Right hindlimb (tissue), 1 donor: ENCODE measurements at regions not wholly inside any gene's neighbourhood (a gene's known extent, or its start where the extent isn't known, plus 50 kb on each side); places are given as distances from the start of the nearest gene placed in this dataset.

Source experiments
- DNase-seq: peaks from one replicate; pipeline ENCODE4 v3.0.0-alpha.2; 2018

DNA sequence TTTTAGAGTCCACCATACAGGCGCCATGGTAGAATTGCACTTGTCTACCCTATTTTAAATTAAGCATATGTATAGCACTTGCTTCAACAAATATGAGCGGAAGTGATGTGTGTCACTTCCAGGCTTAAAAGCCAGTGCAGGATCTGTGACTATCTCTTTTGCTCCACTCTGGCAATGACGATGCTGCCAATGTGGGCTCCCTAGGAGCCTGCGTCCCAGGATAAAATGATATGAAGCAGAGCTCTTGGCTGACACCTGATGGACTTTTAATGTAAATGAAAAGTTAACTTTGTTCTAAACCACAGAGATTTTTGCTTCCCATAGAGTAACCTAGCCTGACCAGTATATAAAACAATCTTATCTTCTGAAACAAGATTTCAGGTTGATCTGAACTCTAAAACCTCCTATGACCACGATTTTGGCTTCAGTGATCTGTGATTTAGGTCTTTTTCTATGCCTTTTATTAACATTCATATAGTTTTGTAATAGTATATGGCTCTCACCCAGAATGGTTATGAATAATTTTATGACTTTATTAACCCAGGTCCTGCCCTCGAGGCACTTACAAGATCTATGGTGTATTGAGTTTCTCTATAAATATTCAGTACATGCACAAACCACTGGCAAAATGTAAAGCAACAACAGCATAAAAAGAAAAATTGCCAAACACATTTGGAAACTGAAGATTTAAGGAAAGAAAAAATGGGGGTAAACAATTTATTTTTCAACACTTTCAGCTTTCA lies 422.5 kb upstream of the PIK3C3 start:
- DNase-seq = no peak

DNA sequence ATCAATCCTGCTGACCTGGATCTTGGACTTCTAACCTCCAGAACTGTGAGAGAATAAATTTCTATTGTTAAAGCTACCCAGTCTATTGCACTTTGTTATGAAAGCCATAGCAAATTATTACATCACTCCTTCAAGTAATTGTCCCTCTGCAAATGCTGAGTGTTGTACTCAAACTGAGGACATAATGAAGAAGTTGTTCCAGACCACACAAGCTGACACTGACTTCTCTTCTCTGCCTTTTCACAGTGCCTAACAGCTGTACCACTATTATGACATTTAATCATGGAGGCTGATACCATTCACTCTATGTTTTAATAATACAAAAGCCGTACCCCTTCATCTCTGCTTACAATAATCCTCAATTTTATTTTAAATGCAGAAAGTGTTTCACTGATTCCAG lies 424.1 kb upstream of the PIK3C3 start:
- no peak for DNase-seq

DNA sequence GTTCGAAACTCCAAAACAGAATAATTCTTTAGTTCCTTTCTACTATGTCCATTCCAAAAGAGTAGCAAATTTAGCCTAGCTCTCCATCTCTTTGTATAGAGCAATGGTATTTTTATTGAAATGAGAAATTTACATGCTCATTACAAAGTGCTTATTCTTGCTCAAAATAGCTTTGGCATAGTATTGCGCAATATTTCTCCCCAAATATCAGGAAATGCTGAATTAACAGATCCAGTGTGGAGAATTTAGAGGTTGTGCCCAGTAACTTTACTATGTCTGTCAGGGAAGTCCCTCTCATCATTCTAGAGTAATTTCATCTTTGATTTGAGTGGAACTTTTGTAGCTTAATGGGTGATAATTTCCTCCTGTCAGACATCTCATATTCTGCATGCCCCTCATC lies 425.9 kb upstream of the PIK3C3 start:
- DNase-seq = no peak

DNA sequence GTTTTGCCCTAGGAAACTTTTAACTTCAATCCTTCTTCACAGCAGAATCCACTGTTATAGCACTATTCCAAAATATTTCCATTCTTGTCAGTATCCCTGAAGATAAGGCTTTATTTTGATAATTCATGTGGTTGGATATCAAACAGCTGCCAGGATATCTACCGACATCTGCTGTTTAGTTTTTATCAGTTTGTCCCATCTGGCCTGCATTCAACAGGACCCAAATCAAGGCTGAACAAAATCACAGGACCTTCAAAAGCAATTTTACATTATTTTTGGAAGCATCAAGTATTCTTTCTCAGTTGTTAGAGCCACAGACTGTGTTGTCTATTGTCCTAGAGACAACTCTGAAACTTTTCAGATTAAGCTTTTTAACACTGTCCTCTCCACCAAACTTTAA lies 429.0 kb upstream of the PIK3C3 start:
- DNase-seq = no peak

DNA sequence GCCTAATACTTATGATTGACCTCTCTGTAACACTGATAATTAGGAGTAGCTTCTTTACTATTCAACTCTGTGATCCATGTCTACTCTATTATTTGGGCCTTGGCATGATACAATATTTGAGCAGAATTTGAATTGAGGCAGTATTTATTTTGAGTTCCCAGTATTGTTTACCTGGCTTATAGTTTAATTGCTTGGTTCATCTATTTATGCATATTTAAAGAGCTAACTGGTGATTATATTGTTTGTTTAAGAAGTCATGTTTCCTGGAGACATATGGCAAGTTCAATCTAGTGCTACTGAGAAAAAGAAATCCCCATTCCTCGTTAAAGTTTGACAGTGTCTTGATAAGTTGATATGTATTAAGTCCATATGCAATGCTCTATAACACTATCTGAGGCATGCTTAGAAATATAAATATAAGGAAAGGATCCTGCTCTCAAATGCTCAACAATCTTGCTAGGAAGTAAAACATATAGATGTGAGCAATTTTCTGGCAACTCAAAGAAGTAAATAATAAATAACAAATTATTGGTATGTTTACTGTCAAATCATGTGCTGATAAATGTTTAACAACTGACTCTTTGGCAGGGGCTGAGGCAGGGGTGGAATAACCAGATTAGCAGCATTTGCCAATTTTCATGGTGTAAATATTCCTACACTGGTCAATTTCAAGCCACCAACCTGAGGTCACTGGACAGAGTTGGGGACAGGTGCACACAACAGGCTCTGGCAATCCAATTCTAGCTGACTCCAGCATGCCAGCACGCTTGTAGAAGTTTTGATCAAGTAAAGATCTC lies 430.2 kb upstream of the PIK3C3 start:
- DNase-seq = no peak

DNA sequence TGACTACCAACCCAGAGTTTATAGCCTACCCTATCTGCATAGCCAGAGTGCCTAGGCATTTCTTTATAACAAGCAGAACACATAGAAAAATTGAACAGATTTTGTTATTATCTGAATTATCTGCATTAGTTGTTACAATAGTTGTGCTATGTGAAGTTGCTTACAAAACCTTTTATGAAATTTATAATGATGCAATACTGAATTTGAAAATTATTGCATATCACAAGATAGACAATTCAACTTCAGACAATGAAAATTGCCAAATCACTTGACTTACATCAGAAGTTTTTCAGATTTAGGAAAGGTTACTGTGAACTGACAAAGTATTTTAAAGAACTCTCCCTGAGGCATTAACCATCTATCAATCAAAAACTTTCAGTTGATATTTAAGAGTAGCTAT lies 437.9 kb upstream of the PIK3C3 start:
- no peak for DNase-seq

DNA sequence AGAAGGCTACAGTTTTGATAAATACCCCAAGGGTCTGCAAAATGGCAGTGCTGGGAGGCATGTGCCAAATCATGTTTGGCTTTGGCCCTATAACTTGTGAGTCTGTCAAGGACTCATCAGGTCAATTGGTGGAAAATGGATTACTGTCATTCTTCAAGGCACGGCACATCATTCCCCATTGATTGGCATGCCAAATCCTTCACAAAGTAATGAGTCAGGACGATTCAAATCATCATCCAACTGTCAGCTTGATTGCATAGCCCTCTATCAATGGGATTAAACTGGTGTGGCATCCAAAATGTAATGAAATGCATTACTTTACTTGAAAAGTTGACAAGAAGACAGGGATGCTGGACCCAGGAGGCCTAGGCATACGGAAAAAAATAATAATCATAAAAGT lies 441.6 kb upstream of the PIK3C3 start:
- DNase-seq = no peak

DNA sequence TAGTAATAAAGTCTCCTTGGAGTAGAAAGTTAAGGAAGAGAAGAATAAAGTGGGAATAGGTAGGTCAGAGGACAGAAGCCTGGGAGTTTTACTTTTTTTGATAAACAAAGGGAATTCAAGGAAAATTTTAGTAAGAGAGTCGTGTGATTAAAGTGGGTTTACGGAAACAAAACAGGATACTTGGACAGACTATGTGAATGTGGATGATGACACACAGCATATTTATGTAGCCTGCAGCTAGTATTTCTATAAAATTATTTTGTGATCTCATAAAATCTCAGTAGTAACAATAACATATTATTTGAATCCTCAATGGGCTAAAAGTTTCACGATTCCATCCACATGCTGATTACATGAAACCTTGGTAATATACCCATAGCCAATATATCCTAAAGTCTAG lies 450.7 kb upstream of the PIK3C3 start:
- DNase-seq = no peak

DNA sequence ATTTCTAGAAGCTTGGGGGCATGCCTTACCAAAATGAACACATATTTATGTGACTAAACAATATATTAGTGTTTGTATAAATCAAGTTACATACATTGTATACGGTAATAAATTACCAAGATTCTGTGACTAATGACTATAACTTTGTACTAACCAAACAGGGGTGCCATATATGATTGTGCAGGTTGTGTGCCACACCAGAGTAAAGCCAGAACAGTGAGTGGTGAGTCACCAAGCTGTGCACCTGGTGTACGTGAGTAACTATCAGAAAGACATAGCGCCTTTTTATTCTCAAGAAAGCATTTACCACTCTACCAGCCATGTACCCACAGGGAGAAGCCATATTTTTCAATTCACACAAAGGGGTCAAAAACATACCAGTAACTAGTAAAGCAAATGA lies 453.2 kb upstream of the PIK3C3 start:
- no peak for DNase-seq

DNA sequence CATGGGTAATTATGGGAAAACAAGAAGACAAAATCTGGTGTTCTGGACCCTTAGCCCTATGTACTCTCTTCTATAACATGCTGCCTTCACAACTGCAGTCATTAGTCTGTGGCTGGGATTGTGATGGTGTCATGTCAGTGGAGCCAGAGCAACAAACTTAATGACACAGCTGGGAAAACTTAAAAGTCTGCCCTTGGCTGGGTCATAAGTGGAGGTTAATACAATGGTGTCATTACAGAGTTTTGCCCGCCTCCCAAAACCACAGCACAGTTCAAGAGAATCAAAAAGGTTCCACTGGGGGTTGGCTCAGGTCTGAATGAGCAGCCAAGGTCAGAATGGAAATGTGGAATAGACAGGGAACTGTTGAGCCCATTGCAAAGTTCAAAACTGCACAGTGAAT lies 455.7 kb upstream of the PIK3C3 start:
- DNase-seq = no peak

DNA sequence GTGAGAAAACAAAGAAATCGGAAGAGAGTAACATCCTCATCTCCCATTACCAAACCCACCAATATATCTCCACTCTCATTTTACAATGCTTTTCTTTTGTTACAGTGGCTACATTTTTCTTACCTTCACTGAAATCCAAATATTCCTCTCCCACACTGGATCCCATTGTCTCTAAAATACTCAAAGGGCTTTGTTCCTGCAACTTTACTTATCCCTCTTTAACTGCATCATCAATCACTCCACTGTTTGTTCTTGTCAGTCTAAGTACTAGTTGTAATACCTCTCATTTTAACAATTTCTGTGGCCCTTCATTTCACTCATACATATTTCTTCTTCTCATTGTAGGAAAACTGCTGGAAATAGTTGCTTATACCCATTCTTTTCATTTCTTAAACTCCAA lies 464.2 kb upstream of the PIK3C3 start:
- no peak for DNase-seq

DNA sequence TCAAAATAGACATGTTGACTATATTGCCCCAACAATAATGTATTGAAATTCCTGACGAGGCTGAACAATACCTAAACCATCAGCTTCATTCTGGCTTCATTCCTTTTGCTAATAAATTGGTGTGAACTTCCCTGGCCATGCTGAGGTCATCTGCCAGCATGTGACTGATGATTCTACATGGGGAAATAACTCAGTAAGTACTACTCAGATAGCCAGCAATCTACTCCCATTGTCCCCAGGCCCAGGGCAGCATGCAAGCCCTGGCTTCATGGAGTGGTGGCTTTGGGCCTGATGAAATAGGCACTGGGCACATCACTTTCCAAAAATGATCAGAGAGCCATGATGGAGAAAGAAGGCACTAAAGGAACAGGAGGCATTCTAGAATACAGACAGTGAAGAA lies 468.5 kb upstream of the PIK3C3 start:
- DNase-seq = no peak

DNA sequence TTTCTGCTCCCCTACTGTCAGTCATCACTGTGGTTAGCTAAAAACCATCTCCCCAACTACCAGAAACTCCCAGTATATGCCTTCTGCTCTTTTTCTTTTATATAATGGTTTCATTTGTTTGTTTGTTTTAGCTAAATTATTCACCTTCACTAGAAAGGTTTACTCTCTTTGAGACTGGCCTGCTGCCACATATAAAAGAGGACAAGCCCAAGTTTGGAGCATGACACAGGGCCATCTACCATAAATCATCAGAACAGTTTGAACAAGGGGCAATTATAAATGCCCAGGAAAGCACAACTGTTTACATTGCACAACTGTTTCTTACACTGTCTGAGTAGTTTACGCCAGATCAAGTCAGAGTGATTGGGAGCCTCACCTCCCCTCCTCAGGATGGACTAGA lies 471.0 kb upstream of the PIK3C3 start:
- DNase-seq = no peak

DNA sequence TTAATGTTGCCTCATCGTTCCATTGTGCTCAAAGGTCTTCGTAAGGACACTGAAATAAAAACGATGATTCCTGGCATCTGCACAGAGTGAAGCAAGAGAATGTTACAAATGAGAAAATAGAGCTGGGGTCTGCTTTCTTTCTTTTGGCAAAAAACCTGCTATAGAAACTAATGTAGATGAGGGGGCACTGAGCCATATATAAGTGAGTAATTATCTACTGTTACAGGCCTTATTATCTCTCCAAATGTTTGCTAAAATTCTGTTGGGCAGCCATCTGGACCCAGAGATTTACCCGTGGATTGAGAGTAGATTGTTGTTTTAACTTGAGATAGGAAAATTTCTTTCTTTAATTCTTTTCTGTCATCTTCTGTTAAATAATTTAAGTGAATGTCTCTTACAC lies 472.5 kb upstream of the PIK3C3 start:
- no peak for DNase-seq

DNA sequence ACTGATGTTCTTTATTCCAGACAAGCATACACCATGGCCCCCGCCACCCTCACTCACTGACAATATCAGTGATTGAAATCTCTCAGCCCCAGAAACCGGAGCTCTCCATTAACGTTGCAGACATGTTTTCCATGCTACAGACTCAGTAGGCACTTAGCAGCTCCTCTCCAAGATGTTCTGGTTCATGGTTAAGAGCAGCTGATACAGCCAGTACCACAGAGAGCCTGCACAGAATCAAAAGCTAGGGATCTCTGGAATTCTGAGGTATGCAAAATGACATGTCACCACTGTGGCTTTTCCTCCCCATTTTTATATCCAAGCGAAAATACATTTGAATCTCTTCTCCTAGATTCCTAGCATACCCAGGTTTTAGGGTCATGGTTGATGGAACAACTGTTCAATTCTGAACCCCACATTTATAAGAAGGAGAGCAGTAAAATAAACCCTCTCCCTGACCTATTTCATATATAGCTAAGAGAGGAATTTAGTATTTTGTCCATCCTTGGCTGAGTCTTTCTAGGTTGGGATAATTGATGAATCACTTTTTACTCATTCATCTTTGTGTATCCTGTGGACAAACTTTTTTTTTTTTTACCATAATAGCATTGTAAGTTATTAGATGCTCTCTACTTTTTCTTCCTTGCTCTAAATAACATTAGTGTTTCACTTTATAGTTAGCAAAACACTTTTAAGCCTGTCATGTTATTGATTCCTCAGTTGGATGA lies 488.4 kb upstream of the PIK3C3 start:
- DNase-seq = no peak

DNA sequence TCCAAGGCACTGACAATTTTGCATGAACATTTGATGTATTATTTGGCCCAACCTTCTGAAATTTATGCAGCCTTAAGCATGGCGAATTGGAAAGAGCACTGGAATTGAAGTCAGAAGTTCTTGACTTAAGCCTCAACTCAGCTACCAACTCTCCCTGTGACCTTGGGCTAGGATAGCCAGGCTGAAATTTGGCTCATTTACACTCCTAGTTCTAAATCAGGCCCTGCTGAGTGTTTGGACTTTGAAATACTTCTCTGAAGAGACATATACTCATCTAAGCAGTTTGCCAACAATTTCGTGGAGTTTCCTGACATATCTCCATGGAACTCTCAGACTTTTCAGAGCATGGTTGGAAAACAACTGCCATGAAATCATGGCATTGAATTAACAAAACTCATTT lies 489.6 kb upstream of the PIK3C3 start:
- no peak for DNase-seq

DNA sequence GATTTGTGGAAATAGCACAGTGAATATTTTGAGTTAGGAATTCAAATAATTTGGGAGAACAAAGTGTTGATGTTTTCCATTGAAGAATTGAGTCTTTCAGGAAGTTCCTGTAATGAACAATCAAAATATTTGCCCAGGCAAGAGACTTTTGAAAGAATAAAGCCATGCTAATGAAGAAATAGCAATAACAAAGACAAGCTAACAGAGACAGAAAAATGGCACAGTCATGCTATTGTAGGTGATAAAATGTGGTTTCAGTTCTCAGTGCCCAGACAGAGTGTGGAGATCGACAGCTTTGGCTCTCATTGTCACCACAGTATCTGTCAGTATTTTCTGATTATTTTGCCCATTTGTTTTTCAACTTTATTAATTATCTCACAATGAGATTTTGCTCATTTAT lies 490.8 kb upstream of the PIK3C3 start:
- DNase-seq = no peak

DNA sequence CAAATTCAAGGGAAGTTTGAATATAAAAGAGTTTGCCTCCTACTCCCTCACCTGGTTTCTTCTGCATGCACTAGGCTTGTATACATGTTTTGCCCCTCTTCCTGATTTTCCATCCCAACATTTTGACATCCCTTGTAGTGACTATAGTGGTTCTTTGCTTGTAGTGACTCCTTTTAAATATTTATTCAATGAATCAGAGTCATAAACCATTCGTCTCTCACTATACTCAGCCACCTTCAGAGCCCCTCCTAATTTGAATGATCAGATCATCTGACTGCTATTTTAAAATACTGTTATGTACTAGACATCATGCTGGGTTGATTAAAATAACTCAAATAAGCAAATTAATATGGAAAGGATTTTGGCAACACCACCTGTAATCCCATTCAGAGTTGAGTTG lies 492.1 kb upstream of the PIK3C3 start:
- no peak for DNase-seq

DNA sequence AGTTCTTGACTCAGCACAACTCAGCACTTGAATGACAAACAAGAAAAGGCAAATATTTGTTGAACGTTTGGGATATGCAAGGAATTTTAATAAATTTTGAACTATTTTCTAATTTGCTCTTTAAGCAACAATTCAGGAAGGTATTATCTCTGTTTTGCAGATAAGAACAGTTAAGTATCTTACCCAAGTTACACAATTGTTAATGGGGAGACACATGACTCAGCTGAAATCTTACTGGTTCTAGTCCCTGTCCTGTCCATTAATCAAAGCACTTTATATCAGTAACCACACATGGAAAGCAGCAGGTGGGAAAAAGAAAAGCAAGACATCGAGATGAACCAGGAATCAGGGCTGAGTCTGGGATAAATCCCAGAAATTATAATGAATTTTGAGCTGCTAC lies 493.9 kb upstream of the PIK3C3 start:
- DNase-seq = no peak

DNA sequence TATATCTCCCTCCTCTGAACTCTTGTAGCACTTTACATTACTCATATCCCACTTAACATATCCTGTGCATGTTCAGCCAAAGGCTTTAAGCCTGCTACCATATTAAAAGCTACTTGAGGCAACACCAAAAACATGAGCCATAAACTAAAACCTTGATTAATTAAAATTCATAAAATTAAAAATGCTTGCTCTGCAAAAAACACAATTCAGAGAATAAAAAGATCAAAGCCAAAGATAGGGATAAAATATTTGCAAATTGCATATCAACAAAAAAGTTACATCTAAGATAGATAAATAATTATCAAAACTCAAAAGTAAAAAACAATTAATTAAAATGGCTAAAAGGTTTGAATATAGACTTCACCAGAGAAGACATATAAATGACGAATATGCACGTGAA lies 495.4 kb upstream of the PIK3C3 start:
- no peak for DNase-seq

DNA sequence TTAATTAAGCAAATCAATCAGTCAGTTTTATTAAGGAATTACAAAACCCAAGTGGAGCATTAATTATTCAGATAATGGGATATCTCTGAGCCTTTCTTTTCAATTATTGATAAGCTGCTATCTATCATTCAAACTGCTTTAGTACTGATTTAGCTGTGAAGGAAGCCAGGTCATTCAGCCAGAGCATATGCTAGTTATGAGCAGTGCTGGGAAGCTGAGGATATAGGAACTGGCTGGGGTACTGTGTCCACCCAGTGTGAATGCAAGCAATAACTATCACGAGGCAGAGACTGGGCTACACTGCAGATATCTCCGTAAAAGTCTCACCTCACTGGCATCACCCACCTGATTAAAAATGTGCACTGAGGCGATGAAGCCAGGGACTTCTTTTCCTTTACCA lies 496.7 kb upstream of the PIK3C3 start:
- DNase-seq = no peak

DNA sequence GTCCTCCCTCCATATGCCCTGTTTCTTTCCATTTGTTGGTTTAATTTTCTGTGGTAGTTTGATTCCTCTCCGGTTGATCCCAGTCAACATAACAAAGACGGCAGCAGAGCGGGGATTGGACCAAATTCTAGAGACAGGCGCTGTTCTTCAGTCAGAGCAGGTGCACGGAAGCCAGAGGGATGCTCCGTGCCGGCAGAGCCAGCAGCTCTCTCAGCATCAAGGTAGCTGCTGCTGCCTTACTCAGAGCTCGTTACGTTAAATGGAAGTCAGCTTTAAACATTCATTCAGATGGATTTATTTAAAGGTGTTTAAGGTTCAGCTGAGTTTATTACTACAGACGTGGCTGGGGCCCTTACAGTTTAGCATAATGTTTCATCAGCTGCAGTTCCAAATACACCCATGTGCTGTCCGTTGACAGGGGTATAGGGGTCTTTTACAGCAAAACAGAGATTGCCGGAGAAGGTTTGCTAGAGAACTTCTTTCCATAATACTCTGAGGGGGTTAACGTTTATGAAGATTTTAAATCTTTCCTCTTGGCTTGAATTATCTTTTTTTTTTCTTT lies 497.2 kb upstream of the PIK3C3 start:
- no peak for DNase-seq

DNA sequence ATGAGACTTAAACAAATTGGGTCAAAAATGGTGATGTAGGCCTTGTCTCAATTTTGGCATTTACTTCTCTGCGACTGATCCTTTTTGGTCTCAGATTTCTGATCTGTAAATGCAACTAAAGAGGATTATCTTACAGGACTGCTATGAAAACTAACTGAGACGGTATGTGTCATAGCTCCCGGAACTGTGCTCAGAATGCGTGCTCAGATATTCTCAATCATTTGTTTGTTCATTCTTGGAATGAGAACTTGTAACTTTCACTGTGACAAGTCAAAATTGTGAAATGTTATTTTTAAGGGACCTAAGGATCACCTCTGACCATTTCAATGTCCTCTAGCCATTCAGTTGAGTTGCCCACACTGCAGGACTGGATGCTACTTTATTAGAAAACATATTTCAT lies 498.2 kb upstream of the PIK3C3 start:
- DNase-seq = no peak

DNA sequence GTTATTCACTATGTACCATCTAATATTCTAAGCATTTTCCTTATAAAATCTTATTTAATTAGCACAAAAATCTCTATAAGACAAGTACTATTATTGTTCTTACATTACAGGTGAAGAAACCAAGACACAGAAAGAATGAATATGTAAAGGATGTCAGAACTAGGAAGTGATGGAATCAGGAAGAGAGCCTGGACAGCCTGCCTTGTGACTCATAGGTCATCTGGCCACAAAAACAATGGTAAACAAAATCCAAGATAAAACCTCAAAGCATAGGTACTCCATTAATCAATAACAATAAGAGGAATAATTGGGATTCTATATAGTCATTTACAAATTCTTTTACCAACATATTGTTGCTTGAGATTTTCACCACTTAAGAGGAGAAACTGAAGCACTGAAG lies 505.4 kb upstream of the PIK3C3 start:
- DNase-seq = no peak
